PC-9 (cell line): ENCODE measurements at regions not wholly inside any gene's neighbourhood (a gene's known extent, or its start where the extent isn't known, plus 50 kb on each side); places are given as distances from the start of the nearest gene placed in this dataset.

Experiments
- BruUV-seq: library from RNA; stranded (reverse); fragments of 400-500 nt; replicated peaks from 2 replicates; lab custom pipeline; 2021; lab: Mats Ljungman, UMichigan
- CTCF ChIA-PET: fragments of 300-600 bp; sonication (Branson Sonifier 250); formaldehyde crosslinking; loops from one replicate; lab custom pipeline; 2022; ENCODE audit warnings: antibody characterized with exemption; lab: Charles Lee
- POLR2A ChIA-PET: fragments of 300-600 bp; sonication (Branson Sonifier 250); formaldehyde crosslinking; loops from one replicate; lab custom pipeline; 2022; ENCODE audit warnings: antibody characterized with exemption; ENCODE audit not compliant: unreplicated experiment; lab: Charles Lee
- DNase-seq, 2 experiments: peaks; one replicate each; pipeline versions ENCODE4 v3.0.0 to v3.0.0-alpha.2; 2015 to 2022; ENCODE audit warnings: mixed read lengths in 1 of 2
- H2AFZ ChIP-seq: fragments of 200-600 bp; sonication (generic); 2 replicates; pipeline ENCODE4 v1.8.1; 2017; ENCODE audit warnings: antibody characterized with exemption
- H3F3A ChIP-seq: fragments of 200-600 bp; sonication (generic); 2 replicates; pipeline ENCODE4 v1.8.1; 2017; ENCODE audit warnings: antibody characterized with exemption, mild to moderate bottlenecking, low read depth; ENCODE audit not compliant: insufficient read depth
- H3K27ac ChIP-seq: fragments of 200-600 bp; sonication (generic); 2 replicates; pipeline ENCODE4 v1.6.1; 2016; ENCODE audit warnings: mixed run types
- H3K27me3 ChIP-seq: fragments of 200-600 bp; sonication (generic); 2 replicates; pipeline ENCODE4 v1.6.1; 2016; ENCODE audit warnings: low read depth, mixed run types; ENCODE audit not compliant: insufficient read depth
- H3K36me3 ChIP-seq: fragments of 200-600 bp; sonication (generic); 2 replicates; pipeline ENCODE4 v1.6.1; 2016; ENCODE audit warnings: low read depth, mixed run types
- H3K4me1 ChIP-seq: fragments of 200-600 bp; sonication (generic); replicated peaks from 2 replicates; pipeline ENCODE4 v1.6.1; 2016; ENCODE audit warnings: mixed run types; ENCODE audit not compliant: insufficient read depth
- H3K4me2 ChIP-seq: fragments of 200-600 bp; sonication (generic); 2 replicates; pipeline ENCODE4 v1.6.1; 2017; ENCODE audit warnings: mixed run types
- H3K4me3 ChIP-seq: fragments of 200-600 bp; sonication (generic); 2 replicates; pipeline ENCODE4 v1.6.1; 2016; ENCODE audit warnings: mixed run types
- H3K79me2 ChIP-seq: fragments of 200-600 bp; sonication (generic); 2 replicates; pipeline ENCODE4 v1.6.1; 2017; ENCODE audit warnings: low read depth, mixed run types
- H3K9me2 ChIP-seq: fragments of 200-600 bp; sonication (generic); 2 replicates; pipeline ENCODE4 v1.8.1; 2017; ENCODE audit warnings: mild to moderate bottlenecking; ENCODE audit not compliant: insufficient read depth
- H3K9me3 ChIP-seq: fragments of 200-600 bp; sonication (generic); 2 replicates; pipeline ENCODE4 v1.8.1; 2016; ENCODE audit warnings: low read depth; ENCODE audit not compliant: insufficient read depth
- H4K20me1 ChIP-seq: fragments of 200-600 bp; sonication (generic); 2 replicates; pipeline ENCODE4 v1.8.1; 2017; ENCODE audit not compliant: insufficient read depth
- EZH2 ChIP-seq: fragments of 200-600 bp; sonication (generic); IDR thresholded peaks from 2 replicates; pipeline ENCODE4 v1.8.0; 2017; ENCODE audit warnings: antibody characterized with exemption, low read depth
- intact Hi-C: fragments of 100-400 bp; cut with micrococcal nuclease; formaldehyde crosslinking; loops from one replicate; pipeline ENCODE4 v1.10.0; 2022; ENCODE audit not compliant: unreplicated experiment
- TF ChIP-seq, protein P1 (sequence below): fragments of 200-600 bp; sonication (generic); conservative IDR thresholded peaks from 2 replicates; pipeline ENCODE4 v1.6.1; 2017; ENCODE audit warnings: mixed run types, antibody characterized with exemption, mild to moderate bottlenecking, moderate library complexity

DNA sequence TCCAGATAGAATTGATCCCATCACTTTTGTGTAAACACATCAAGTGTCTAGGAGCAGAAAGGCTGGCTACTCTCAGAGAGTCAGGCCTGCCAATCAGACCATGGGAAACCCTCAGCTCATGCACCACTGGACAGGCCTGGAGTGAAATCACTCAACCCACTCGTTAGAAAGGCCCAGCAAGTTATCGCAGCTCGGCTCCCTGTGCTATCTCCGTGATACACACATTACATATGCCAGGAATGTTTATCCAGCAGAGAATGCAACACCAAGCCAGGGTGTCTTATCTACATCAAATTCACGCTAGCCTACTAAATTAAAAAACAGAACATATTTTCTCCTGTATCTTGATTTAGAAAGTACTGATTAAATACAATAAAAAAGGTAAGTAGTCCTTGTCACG is 232.4 kb upstream of the FOXQ1 start:
- Histone ChIP-seq H2AFZ (no peak overlapping the region), H4K20me1 (no peaks in the 10 kb centered on the region), H3K27me3 (no peaks in the 10 kb centered on the region), H3K4me2 (no peak overlapping the region), H3K4me3 (no peak overlapping the region), H3K9me2 (no peaks in the 10 kb centered on the region), H3K27ac (no peak overlapping the region), H3F3A (no peaks in the 10 kb centered on the region), H3K79me2 (no peaks in the 10 kb centered on the region), H3K9me3 (no peaks in the 10 kb centered on the region), H3K4me1 (0 out of 2 replicates have a peak, but pooled peaks cover 8% of the 10 kb centered on the region), H3K36me3 (no peaks in the 10 kb centered on the region)
- peak in 1 of 2 experiments; percentile 16 for DNase-seq
- intact Hi-C loops, result no loop called here
- TF ChIP-seq, protein P1, sequence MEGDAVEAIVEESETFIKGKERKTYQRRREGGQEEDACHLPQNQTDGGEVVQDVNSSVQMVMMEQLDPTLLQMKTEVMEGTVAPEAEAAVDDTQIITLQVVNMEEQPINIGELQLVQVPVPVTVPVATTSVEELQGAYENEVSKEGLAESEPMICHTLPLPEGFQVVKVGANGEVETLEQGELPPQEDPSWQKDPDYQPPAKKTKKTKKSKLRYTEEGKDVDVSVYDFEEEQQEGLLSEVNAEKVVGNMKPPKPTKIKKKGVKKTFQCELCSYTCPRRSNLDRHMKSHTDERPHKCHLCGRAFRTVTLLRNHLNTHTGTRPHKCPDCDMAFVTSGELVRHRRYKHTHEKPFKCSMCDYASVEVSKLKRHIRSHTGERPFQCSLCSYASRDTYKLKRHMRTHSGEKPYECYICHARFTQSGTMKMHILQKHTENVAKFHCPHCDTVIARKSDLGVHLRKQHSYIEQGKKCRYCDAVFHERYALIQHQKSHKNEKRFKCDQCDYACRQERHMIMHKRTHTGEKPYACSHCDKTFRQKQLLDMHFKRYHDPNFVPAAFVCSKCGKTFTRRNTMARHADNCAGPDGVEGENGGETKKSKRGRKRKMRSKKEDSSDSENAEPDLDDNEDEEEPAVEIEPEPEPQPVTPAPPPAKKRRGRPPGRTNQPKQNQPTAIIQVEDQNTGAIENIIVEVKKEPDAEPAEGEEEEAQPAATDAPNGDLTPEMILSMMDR, result no peak
- no peak for TF ChIP-seq EZH2
- ChIA-PET CTCF (no interaction called here), POLR2A (no interaction called here)
- no TSS peak for BruUV-seq

DNA sequence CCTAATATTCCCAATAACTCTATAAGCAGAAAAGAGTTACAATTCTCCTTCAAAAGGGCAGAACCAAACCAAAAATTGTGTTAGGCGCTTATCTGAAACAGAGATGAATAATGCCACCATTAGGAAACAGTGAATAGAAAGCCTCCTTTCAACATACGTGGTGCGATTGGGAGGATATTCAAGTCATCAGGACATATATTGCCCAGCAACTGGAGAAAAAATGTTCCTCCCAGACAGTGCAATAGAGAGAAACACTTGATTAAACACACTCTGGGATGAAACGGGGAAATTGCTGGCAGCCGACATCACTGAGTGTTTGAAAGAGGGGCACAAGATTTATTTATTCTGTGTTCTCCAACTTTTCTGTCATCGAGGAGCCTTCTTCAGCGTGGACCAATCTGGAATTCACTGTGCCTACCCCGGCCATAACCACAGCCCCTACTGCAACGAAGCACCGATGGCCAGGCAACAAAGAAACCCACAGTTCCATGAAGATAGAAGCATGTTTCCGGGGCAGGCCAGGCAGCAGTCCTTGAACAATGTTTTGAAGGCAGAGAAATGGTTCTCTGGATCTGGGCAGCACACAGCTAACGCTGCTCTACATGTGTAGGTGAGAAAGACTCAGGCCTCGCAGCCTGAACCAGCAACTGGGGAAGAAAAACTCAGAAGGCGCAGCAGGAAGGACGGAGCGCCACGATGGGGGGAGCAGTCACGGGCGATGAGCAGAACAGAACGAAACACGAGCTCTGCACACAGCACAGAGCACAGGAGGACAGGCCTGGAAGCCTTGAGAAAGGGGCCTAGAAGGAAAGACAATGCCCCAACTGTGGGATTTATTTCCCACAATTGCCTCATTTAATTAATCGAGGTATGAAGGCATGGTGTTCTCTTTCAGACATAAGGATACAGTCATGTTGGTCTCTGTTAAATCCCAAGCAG is 234.2 kb upstream of the FOXQ1 start:
- Histone ChIP-seq H2AFZ (no peak overlapping the region), H3K36me3 (no peaks in the 10 kb centered on the region), H3K4me1 (0 out of 2 replicates have a peak, but pooled peaks cover 8% of the 10 kb centered on the region), H3K9me3 (no peaks in the 10 kb centered on the region), H3F3A (no peaks in the 10 kb centered on the region), H3K27me3 (no peaks in the 10 kb centered on the region), H4K20me1 (no peaks in the 10 kb centered on the region), H3K9me2 (no peaks in the 10 kb centered on the region), H3K4me3 (no peak overlapping the region), H3K4me2 (no peak overlapping the region), H3K27ac (no peak overlapping the region), H3K79me2 (no peaks in the 10 kb centered on the region)
- CTCF ChIA-PET, result no interaction called here
- no TSS peak for BruUV-seq
- intact Hi-C loops, result no loop called here
- DNase-seq, result no peak
- TF ChIP-seq EZH2, result no peak
- TF ChIP-seq, protein P1, result no peak
- POLR2A ChIA-PET, result no interaction called here

DNA sequence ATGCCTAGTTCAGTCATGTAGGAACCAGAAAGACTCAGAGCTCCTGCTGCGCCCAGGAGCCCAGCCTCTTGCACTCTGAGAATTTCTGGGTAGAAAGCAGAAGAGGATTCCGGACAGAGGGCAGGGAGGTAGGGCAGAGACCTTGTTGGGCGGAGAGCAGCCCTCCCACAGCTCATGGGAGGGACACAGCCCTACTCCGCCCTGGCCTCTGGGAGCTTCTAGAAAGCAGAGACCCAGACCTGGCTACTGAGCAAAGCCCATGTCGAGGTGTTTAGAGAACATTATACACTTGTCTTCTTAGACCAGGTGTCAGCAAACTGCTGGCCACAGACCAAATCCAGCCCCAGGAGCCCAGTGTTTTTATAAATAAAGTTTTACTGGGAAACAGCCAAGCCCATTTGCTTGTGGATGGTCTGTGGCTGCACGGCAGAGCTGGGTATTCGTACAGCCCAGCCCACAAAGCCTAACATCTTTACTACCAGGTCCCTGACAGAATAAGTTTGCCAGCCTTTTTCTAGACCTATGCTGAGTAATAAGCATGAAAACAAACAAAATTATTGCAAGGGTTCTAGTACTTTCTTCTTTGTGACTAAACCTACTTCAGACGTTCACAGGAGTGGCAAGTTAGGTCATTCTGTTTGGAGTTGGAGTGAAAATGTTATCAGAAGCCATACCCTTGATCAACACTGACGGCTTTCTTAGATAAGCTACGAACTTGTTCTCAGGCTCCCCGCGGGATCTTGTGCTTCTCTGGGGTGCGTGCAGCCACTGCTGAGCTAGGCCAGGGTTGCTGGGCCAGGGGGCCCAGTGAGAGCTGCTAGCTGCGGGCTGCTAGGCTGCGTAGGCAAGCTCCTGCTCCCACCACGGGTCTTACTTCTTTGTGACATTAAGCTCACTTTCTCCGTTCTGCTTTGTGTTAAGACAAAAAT is 235.1 kb upstream of the FOXQ1 start:
- intact Hi-C loops, result no loop called here
- DNase-seq, result no peak
- no peaks in the 10 kb centered on the region for H3K27me3 ChIP-seq

More for the DNA sequence above, 235.1 kb upstream of the FOXQ1 start:
- H3K9me2 ChIP-seq, result no peaks in the 10 kb centered on the region
- H3K79me2 ChIP-seq, result no peaks in the 10 kb centered on the region
- H3F3A ChIP-seq, result no peaks in the 10 kb centered on the region
- no peak overlapping the region for H3K27ac ChIP-seq
- BruUV-seq, result no TSS peak
- no peak for TF ChIP-seq EZH2
- TF ChIP-seq, protein P1, result no peak
- no peak overlapping the region for H3K4me3 ChIP-seq
- no peak overlapping the region for H2AFZ ChIP-seq
- H3K36me3 ChIP-seq, result no peaks in the 10 kb centered on the region
- CTCF ChIA-PET, result no interaction called here
- 0 out of 2 replicates have a peak, but pooled peaks cover 1% of the 10 kb centered on the region for H3K4me1 ChIP-seq
- POLR2A ChIA-PET, result no interaction called here
- no peak overlapping the region for H3K4me2 ChIP-seq
- H3K9me3 ChIP-seq, result no peaks in the 10 kb centered on the region
- H4K20me1 ChIP-seq, result no peaks in the 10 kb centered on the region
